ENCODE measurements at regions not wholly inside any gene's neighbourhood (a gene's known extent, or its start where the extent isn't known, plus 50 kb on each side); places are given as distances from the start of the nearest gene placed in this dataset.

DNA sequence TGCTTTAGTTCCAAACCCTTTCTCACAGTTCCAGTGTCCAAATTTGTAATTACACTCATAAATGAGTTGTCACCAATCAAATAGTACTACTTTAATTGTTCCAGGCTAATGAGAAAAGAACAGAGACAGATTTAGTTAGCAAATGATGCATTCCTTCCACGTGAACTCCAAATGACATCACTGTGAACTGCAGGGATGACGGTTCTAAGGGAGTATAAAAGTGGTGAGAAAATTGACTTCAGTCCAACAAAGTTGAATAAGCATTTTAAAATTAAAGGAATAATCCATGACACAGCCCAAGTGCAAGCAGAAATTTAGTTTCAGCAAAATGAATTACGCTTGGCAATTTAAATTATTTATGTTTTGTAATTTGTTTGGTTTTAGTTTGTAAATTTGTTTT, 102.0 kb upstream of the LRATD1 start:
- TF ChIP-seq, protein P1, sequence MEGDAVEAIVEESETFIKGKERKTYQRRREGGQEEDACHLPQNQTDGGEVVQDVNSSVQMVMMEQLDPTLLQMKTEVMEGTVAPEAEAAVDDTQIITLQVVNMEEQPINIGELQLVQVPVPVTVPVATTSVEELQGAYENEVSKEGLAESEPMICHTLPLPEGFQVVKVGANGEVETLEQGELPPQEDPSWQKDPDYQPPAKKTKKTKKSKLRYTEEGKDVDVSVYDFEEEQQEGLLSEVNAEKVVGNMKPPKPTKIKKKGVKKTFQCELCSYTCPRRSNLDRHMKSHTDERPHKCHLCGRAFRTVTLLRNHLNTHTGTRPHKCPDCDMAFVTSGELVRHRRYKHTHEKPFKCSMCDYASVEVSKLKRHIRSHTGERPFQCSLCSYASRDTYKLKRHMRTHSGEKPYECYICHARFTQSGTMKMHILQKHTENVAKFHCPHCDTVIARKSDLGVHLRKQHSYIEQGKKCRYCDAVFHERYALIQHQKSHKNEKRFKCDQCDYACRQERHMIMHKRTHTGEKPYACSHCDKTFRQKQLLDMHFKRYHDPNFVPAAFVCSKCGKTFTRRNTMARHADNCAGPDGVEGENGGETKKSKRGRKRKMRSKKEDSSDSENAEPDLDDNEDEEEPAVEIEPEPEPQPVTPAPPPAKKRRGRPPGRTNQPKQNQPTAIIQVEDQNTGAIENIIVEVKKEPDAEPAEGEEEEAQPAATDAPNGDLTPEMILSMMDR (IDR thresholded peaks at IDR 0.05): no peak
- TF ChIP-seq NPAS2 (CRISPR knock-in tag; IDR thresholded peaks at IDR 0.05; ENCODE audit: borderline replicate concordance): no peak
- TF ChIP-seq EP300 (IDR thresholded peaks at IDR 0.05): no peak

All from A549 (cell line).